C1 segment of cervical spinal cord (tissue), 14 donors: ENCODE measurements at regions not wholly inside any gene's neighbourhood (a gene's known extent, or its start where the extent isn't known, plus 50 kb on each side); places are given as distances from the start of the nearest gene placed in this dataset.

Source experiments
- DNase-seq, 14 donors: peaks; one replicate each; lab custom pipeline; 2025; lab: John Stamatoyannopoulos, UW

- no peak for DNase-seq
Observed at GRCh38 chr16:85399583-85400284, 213.4 kb upstream of the GSE1 start.

GRCh38 chr16:85400305-85401205 lies 212.6 kb upstream of the GSE1 start:
- no peak for DNase-seq

- DNase-seq, result no peak
Observed at GRCh38 chr16:85401370-85401916, 211.7 kb upstream of the GSE1 start.

- no peak for DNase-seq
Observed at GRCh38 chr16:85401917-85402766, 211.0 kb upstream of the GSE1 start.

- no peak for DNase-seq
Observed at GRCh38 chr16:85402910-85403692, 210.0 kb upstream of the GSE1 start.

GRCh38 chr16:85403693-85404092 lies 209.4 kb upstream of the GSE1 start:
- DNase-seq, result no peak

GRCh38 chr16:85412911-85413520 lies 200.1 kb upstream of the GSE1 start:
- DNase-seq, result no peak

- no peak for DNase-seq
Observed at GRCh38 chr16:85413691-85414663, 199.1 kb upstream of the GSE1 start.

- DNase-seq, result peak in 1 of 14 donors; percentile 82
Observed at GRCh38 chr16:85415196-85416090, 197.7 kb upstream of the GSE1 start.

- peak in 3 of 14 donors; percentile 19 to 25 (median 20) for DNase-seq
Observed at GRCh38 chr16:85416228-85417109, 196.7 kb upstream of the GSE1 start.

GRCh38 chr16:85417156-85417860 lies 195.8 kb upstream of the GSE1 start:
- no peak for DNase-seq

GRCh38 chr16:85418978-85419491 lies 194.1 kb upstream of the GSE1 start:
- peak in 1 of 14 donors; percentile 26 for DNase-seq

- no peak for DNase-seq
Observed at GRCh38 chr16:85419503-85420408, 193.4 kb upstream of the GSE1 start.

- peak in 1 of 14 donors; percentile 45 for DNase-seq
Observed at GRCh38 chr16:85420501-85421337, 192.4 kb upstream of the GSE1 start.
